Body of pancreas (tissue), 4 donors: ENCODE measurements at regions not wholly inside any gene's neighbourhood (a gene's known extent, or its start where the extent isn't known, plus 50 kb on each side); places are given as distances from the start of the nearest gene placed in this dataset.

Source experiments
- POLR2A ChIP-seq, 3 donors: fragments of 450-650 bp; IDR thresholded peaks; one replicate each; pipeline ENCODE4 v1.6.1; 2016; ENCODE audit warnings: antibody characterized with exemption in 3 of 3, mild to moderate bottlenecking in 2 of 3
- TF ChIP-seq, protein P1 (sequence below), 7 experiments: fragments of 450-650 bp in 4 of 7; fragments of 200-600 bp in 3 of 7; sonication (generic) in 3 of 7; IDR thresholded peaks; one replicate each; pipeline ENCODE4 v1.5.1; 2016 to 2019; ENCODE audit warnings: antibody characterized with exemption in 7 of 7

DNA sequence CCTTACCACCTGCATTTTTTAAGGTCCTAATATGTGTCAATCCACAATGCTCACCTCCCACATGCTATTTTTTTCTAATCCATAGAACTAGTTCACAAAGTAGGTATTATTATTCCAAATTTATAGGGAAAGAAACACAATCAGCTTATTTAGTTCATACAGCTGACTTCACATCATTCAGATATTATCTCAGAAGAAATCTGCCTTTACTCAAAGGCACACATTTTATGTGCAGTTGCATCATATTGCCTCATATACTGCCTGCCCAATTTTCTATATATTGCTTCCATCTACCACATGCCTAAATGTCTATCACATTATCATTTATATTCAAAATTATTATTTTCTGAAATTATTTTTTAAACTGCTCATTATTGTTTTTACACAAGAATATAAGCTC, 88.7 kb upstream of the LUZP2 start:
- TF ChIP-seq POLR2A (IDR thresholded peaks at IDR 0.05) = no peak
- TF ChIP-seq, protein P1, sequence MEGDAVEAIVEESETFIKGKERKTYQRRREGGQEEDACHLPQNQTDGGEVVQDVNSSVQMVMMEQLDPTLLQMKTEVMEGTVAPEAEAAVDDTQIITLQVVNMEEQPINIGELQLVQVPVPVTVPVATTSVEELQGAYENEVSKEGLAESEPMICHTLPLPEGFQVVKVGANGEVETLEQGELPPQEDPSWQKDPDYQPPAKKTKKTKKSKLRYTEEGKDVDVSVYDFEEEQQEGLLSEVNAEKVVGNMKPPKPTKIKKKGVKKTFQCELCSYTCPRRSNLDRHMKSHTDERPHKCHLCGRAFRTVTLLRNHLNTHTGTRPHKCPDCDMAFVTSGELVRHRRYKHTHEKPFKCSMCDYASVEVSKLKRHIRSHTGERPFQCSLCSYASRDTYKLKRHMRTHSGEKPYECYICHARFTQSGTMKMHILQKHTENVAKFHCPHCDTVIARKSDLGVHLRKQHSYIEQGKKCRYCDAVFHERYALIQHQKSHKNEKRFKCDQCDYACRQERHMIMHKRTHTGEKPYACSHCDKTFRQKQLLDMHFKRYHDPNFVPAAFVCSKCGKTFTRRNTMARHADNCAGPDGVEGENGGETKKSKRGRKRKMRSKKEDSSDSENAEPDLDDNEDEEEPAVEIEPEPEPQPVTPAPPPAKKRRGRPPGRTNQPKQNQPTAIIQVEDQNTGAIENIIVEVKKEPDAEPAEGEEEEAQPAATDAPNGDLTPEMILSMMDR (IDR thresholded peaks at IDR 0.05) = no peak
